Right ventricle myocardium inferior (tissue), 1 donor: ENCODE measurements at regions not wholly inside any gene's neighbourhood (a gene's known extent, or its start where the extent isn't known, plus 50 kb on each side); places are given as distances from the start of the nearest gene placed in this dataset.
"Not testable (repeated sequence)": the region's sequence is repeated elsewhere in the genome, so short reads cannot be mapped to it uniquely, and the experiment has no call there.

ENCODE experiments used
- ATAC-seq: fragments of 200-7000 bp; cut with Tn5 transposase; one replicate; pipeline ENCODE4 v1.9.1; 2020; ENCODE audit warnings: mild to moderate bottlenecking, moderate library complexity
- DNase-seq: peaks from one replicate; pipeline ENCODE4 v3.0.0; 2021; ENCODE audit errors: missing footprints
- intact Hi-C: fragments of 100-400 bp; cut with DNase I; formaldehyde crosslinking; loops from one replicate; pipeline ENCODE4 v1.11.0; 2022
- donor health status: DM: no; HTN: yes; CAD: no; lungs with severe emphysema.

DNA sequence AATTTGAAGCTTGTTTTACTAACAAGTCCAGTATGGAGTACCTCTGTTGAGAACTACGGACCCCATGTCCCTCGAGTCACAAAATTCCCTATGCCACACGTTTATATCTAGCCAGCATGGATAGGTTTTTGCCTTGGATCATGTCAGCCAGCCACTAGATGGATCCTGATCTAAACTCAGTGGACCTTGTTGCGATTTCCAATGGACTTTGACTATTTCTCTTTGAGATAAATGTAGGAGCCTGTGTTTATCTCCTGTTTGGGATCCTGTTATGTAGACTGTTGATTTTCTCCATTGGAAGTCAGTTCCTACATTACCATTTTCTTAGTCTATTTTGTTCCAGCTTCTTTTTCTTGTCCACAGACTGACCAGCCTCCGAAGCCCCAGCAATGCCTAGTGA is 127.1 kb upstream of the BMAL1 start:
- ATAC-seq (no peak), DNase-seq (no peak)
- intact Hi-C loops = loop anchor here (5.0 kb wide), 1 partner anchor 183 kb away; no protein-coding TSS in a partner anchor

- DNase-seq = no peak
- intact Hi-C loops = loop anchor here (5.0 kb wide), 1 partner anchor 185 kb away; no protein-coding TSS in a partner anchor
- no peak for ATAC-seq
These were observed 125.3 kb upstream of the BMAL1 start for GRCh38 chr11:13152264-13152663.

GRCh38 chr11:13152736-13153541 is 124.7 kb upstream of the BMAL1 start:
- intact Hi-C loops = loop anchor here (5.0 kb wide), 1 partner anchor 186 kb away; no protein-coding TSS in a partner anchor
- DNase-seq (no peak), ATAC-seq (no peak)

GRCh38 chr11:13154374-13154773 is 123.2 kb upstream of the BMAL1 start:
- ATAC-seq, DNase-seq: not testable (repeated sequence)
- intact Hi-C loops = loop anchor here (5.0 kb wide), 1 partner anchor 187 kb away; no protein-coding TSS in a partner anchor

DNA sequence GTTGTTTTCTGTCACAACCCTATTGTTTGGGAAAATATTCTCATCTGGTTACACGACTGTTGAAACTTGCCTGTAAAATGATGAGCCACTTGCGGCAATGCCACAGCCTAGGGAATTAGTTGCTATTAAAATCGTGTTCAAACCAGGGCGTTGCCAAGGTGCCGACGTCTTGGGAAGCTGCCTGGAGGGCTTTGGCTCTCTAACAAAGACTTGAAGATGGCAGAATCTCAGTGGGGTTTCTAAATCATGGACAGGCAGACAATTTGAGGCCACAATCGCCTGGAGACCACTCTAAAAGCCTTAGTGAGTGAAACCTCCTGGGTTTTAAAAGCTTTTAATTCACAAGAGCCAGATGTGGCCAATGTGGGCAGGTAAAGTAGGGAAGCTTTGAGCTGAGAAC is 117.2 kb upstream of the BMAL1 start:
- intact Hi-C loops = no loop called here
- DNase-seq (no peak), ATAC-seq (no peak)

DNA sequence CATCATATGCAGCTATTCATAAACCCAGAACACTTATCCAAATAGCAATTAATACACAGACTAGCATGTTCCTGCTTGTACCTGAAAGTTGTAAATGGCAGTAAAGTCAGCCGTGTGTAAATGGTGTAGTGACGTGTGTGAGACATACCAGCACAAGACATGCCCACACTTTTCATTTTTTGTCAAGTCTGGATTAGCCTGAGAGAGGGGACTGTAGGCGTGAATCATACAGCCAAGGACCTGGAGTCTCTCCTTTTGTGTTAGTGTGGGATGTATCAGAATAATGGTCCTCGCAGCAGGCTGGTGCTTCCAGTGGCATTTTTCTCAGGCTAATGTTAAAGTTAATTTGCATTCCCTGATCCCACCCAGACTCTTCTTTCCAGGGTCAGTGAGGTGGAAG is 116.8 kb upstream of the BMAL1 start:
- ATAC-seq (no peak), DNase-seq (no peak)
- intact Hi-C loops = no loop called here

- intact Hi-C loops = no loop called here
- ATAC-seq = no peak
- no peak for DNase-seq
These were observed 114.4 kb upstream of the BMAL1 start for GRCh38 chr11:13163158-13163557.

- DNase-seq (no peak), ATAC-seq (no peak)
- intact Hi-C loops = no loop called here
These were observed 111.6 kb upstream of the BMAL1 start for GRCh38 chr11:13166036-13166435.

- ATAC-seq (no peak), DNase-seq (no peak)
- intact Hi-C loops = no loop called here
These were observed 109.3 kb upstream of the BMAL1 start for GRCh38 chr11:13168271-13168670.

DNA sequence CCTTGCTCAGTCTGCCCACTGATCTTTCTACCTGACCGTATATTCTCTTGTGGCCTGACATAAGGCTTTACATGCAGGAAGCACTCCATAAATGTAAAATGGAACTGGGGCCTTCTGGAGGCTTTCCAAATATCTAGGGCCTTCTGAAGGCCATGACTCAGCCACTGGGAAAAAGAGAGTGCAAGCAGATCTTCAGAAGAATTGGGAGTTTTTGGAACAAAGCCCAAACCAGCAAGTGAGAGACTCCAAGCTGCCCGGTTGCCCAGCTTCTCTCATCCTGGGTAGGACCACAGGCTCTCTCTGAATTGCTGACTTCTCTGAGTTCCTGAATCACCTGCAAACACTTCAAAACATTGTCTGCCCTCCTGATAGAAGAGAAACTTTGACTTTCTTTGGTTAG is 107.9 kb upstream of the BMAL1 start:
- no peak for ATAC-seq
- no peak for DNase-seq
- intact Hi-C loops = no loop called here

- no peak for DNase-seq
- intact Hi-C loops = no loop called here
These were observed 103.5 kb upstream of the BMAL1 start for GRCh38 chr11:13174090-13174489.

DNA sequence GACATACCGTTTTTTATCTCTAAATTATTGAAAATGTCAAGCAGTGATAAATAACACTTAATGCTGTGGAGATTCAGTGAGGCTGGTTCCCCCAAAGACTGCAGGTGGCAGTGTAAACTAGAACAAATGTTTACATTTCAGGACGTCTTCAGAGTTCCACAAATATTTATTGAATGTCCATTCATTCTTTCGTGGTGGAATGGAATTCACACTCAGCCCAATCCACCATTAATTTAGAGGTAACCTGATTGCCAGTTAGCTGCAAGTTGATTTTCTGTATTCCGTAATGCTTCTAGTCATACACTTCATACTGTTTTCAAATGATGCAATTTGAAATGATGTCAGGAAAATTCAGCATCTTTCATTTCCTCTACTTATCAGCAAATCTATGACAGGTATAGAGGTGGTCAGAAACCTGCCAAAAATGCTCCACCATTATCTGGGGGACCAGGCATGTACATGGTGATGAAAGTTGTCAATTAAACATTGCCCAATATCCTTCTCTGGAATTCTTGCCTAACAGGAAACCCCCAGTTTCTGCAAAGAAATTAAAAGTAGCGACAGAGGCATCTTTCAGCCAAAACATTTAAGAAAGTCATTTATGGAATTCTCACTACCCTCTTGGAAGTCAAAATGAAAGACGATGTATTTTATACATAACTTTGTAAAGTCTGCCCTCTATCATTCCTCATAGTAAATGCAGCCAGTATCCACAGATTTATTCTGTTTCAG is 94.3 kb upstream of the BMAL1 start:
- intact Hi-C loops = loop anchor here (10.0 kb wide), 1 partner anchor 218 kb away; no protein-coding TSS in a partner anchor
- ATAC-seq (no peak), DNase-seq (no peak)

More at GRCh38 chr11:13174090-13174489, 103.5 kb upstream of the BMAL1 start:
- no peak for ATAC-seq

DNA sequence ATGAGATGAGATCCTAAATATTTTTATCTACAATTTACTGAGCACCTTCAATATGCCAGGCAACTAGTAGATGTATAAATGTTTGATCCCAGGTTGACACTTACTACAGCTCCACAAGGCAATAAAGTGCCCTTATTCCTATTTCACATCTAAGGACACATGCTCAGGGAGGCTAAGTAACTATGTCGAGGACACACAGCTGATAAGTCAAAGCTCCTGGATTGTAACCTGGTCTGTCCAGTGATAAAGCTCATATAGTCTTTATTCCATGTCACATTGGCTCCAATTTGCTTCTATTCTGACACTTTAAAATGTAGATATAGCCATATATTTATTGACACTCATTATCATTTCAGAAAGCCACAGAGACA is 93.8 kb upstream of the BMAL1 start:
- no peak for ATAC-seq
- intact Hi-C loops = loop anchor here (10.0 kb wide), 1 partner anchor 219 kb away; no protein-coding TSS in a partner anchor
- no peak for DNase-seq

- DNase-seq (no peak), ATAC-seq (no peak)
- intact Hi-C loops = loop anchor here (10.0 kb wide), 1 partner anchor 220 kb away; no protein-coding TSS in a partner anchor
These were observed 93.2 kb upstream of the BMAL1 start for GRCh38 chr11:13184295-13184794.

DNA sequence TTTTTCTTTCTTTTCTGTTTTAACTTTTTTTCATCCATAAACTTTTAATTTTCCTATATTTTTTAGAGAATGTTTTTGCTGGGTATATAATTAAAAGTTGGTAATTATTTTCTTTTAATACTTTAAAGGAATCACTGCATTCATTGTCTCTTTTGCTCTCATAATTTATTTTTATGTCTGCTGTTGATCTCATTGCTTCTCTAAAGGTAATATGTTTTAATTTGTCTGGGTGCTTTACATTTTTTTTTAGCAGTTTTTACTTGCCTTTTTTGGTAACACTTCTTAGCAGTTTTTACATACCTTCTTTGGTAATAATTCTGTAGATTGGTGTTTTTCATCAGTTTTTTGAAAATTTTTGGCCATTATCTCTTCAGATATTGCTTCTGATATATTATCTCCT is 89.4 kb upstream of the BMAL1 start:
- no peak for DNase-seq
- intact Hi-C loops = loop anchor here (10.0 kb wide), 1 partner anchor 223 kb away; no protein-coding TSS in a partner anchor
- no peak for ATAC-seq

DNA sequence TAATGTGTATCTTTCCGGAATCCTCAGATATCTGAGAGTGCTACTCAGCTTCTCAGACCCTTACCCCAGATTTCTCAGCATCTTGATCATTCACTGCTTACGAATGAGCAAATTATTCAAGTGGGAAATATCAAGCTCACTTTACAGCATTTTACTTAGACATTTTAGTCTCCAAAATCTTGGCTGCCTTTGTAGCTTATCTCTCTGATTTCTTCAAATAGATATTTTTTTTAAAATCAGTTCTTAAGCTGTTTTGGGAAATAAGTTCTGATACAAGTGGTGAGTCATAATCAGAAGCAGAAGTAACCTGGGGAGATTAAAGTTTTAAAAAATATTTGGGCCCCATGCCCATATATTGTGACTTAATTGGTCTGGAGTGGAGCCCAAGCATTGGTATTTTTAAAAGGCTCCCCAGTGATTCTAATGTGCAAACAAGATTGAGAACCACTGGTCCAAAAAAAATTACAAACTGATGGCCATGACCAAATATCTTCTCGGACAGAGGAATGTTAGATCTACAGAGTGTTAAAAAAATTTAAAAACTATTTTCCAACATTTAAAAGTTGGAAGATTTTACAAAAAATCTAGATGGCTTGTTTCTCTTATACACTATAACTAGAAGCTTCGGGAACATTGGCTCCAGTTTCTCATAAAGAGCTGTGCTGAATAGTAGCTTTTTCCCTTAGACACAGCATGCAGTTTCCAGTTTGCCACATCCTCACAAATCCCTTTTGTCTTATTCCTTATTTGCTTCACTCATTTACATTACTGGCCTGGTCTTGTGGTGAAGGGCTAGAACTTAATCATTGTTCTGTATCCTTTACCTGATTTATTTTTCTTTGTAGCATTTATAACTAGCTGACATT is 87.8 kb upstream of the BMAL1 start:
- DNase-seq (no peak), ATAC-seq (no peak)
- intact Hi-C loops = loop anchor here (10.0 kb wide), 1 partner anchor 225 kb away; no protein-coding TSS in a partner anchor

GRCh38 chr11:13193613-13194012 is 84.0 kb upstream of the BMAL1 start:
- DNase-seq = no peak
- ATAC-seq = no peak
- intact Hi-C loops = no loop called here

GRCh38 chr11:13197374-13197773 is 80.2 kb upstream of the BMAL1 start:
- DNase-seq, ATAC-seq, intact Hi-C loops: not testable (repeated sequence)

DNA sequence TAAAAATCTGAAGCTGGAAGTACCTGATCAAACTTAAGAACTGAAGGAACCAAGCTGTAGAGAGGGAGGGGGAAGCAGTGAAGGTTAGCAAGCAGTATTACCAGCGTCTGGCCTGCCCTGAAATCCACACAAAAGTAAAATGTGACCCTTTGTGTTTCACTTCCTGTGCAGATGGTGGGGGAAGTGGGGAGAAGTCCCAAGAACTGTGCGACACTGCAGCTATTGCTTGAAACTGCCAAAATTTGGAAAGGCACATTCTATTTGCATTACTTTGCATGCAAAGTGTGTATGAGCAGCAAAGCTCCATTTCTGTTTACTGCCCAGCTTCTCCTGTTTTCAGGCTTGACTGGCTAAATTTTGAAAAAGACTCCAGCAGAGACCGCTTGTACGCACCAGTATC is 72.1 kb upstream of the BMAL1 start:
- ATAC-seq = no peak
- intact Hi-C loops = no loop called here
- DNase-seq = no peak
